Epithelial cell of esophagus (primary cell): ENCODE measurements at regions not wholly inside any gene's neighbourhood (a gene's known extent, or its start where the extent isn't known, plus 50 kb on each side); places are given as distances from the start of the nearest gene placed in this dataset.
A peak's percentile ranks its signal among the peaks of the same experiment; 100 is the strongest.
"Not testable (repeated sequence)": the region's sequence is repeated elsewhere in the genome, so short reads cannot be mapped to it uniquely, and the experiment has no call there.

Experiments used
- DNase-seq: peaks from one replicate; pipeline ENCODE4 v3.0.0; 2010; ENCODE audit warnings: low read depth
- H3K4me3 ChIP-seq: 2 replicates; pipeline ENCODE4 v1.5.1; 2011; ENCODE audit warnings: mild to moderate bottlenecking, low read length, control low read depth
- CTCF ChIP-seq: IDR thresholded peaks from 2 replicates; pipeline ENCODE4 v1.5.1; 2011; ENCODE audit warnings: low read depth, mild to moderate bottlenecking, low read length, control low read depth, inconsistent platforms; ENCODE audit not compliant: insufficient read depth; ENCODE audit errors: missing control alignments

- no peak for DNase-seq
- H3K4me3 ChIP-seq, result no peak overlapping the region
- TF ChIP-seq CTCF, result no peak
Measured at GRCh38 chr9:7636838-7637467, 162.6 kb downstream of the DMAC1 start.

GRCh38 chr9:7636309-7636708 is 163.3 kb downstream of the DMAC1 start:
- no peak overlapping the region for H3K4me3 ChIP-seq
- TF ChIP-seq CTCF, result no peak

GRCh38 chr9:7626571-7627029 is 173.0 kb downstream of the DMAC1 start:
- DNase-seq, H3K4me3 ChIP-seq: not testable (repeated sequence)

More at GRCh38 chr9:7636309-7636708, 163.3 kb downstream of the DMAC1 start:
- DNase-seq, result no peak

GRCh38 chr9:7622481-7622880 is 177.1 kb downstream of the DMAC1 start:
- TF ChIP-seq CTCF, result no peak
- DNase-seq, result no peak
- no peak overlapping the region for H3K4me3 ChIP-seq

GRCh38 chr9:7615344-7615743 is 184.2 kb downstream of the DMAC1 start:
- no peak for TF ChIP-seq CTCF
- peak; percentile 19 for DNase-seq
- no peak overlapping the region for H3K4me3 ChIP-seq

GRCh38 chr9:7613931-7614330 is 185.6 kb downstream of the DMAC1 start:
- DNase-seq, result peak; percentile 24
- H3K4me3 ChIP-seq, result no peak overlapping the region
- no peak for TF ChIP-seq CTCF

GRCh38 chr9:7608261-7608660 is 191.3 kb downstream of the DMAC1 start:
- DNase-seq, result no peak
- no peak overlapping the region for H3K4me3 ChIP-seq
- no peak for TF ChIP-seq CTCF

GRCh38 chr9:7607421-7607820 is 192.2 kb downstream of the DMAC1 start:
- no peak for TF ChIP-seq CTCF
- no peak overlapping the region for H3K4me3 ChIP-seq
- DNase-seq, result no peak
